ENCODE measurements at regions not wholly inside any gene's neighbourhood (a gene's known extent, or its start where the extent isn't known, plus 50 kb on each side); places are given as distances from the start of the nearest gene placed in this dataset.

DNA sequence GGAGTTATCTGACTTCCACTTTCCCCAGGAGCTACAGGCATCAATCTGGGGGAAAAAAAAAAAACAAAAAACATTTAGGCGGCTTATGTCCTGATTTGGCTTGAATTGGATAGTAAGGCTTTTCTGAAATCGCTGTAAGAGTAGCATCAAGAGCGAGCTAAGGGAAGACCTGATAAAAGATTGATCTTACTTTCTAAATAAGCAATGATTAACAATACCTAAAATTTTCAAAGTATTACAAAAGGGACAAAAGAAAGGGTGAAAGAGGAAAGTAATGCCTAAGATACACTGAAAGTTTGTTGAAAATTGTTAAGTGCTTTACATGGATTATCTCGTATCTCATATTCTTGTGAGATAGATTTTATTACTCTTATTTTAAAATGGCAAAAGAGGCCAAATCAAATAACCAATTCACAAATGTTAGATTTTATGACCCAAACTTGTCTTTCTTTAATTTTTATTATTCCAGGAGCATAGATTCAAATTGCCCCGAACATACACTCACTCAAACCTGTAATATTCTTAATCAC, 106.4 kb upstream of the PRSS16 start:
- TF ChIP-seq POLR2A (IDR thresholded peaks at IDR 0.05): no peak
- no peak for TF ChIP-seq POLR2AphosphoS5 (IDR thresholded peaks at IDR 0.05)

All from transverse colon (tissue), 3 donors.